ENCODE measurements at regions not wholly inside any gene's neighbourhood (a gene's known extent, or its start where the extent isn't known, plus 50 kb on each side); places are given as distances from the start of the nearest gene placed in this dataset.

DNA sequence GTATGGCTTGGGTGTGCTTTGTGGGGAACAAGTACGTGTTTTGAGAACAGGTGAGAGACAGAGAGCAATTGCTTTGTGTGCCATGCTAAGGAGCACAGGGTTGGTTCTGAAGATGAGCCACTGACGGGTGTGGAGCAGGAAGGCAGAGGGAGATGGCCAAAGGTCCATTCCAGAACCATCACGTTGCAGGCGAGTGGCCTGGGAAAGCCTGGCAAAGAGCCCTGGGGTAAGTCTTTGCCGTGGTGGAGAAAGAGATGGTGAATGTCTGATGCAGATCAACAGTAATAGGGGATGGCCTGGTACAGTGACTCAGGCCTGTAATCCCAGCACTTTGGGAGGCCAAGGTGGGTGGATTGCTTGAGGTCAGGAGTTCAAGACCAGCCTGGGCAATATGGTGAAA lies 93.5 kb upstream of the ZNF521 start:
- DNase-seq (ENCODE audit: low spot score), result no peak

DNA sequence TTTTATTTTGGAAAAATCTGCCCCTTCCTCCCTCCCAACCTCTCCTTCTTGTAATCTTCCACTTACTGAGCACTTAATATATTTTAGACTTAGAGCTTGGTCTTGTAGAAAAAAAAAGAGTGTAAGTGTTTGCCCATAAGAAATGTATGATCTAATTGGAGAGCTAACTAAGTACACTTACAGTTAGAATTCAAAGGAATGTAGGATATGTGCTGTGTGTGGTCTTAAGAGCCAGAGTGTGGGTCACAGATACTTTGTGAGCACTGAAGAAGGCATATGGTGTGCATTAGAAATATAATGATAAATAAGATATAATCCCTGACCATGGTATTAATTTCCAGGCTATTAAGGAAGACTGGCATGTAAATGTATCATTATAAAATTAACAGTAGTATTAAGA lies 91.8 kb upstream of the ZNF521 start:
- no peak for DNase-seq (ENCODE audit: low spot score)

DNA sequence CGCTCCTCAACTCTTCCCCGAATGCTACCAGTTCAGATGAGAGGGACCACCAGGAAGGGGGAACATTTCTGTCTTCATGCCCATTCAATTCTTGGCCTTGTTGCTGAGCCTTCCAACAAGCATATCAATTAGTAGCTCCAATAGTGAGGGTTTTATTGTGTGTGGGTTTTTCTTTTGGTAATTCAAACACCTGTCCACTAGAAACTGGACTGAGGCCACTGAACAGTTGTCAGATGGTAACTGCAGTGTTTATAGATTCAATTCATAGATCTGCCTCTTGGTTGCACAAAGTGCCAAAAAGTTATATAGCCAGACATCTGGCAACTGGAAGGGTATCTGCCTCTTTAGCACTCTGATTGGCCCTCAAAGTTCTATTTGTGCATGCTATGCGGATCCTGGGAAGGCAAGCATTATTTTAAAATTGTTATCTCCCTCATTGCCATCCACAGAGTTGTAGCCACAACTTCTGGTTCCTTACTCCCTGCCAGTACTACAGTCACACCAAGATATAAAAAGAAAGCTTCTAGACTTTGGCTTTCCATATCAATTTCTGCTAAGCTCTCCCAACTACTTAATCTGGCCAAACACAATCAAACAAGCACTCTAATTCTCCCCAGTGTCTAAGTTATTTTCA lies 83.3 kb upstream of the ZNF521 start:
- DNase-seq (ENCODE audit: low spot score), result no peak

DNA sequence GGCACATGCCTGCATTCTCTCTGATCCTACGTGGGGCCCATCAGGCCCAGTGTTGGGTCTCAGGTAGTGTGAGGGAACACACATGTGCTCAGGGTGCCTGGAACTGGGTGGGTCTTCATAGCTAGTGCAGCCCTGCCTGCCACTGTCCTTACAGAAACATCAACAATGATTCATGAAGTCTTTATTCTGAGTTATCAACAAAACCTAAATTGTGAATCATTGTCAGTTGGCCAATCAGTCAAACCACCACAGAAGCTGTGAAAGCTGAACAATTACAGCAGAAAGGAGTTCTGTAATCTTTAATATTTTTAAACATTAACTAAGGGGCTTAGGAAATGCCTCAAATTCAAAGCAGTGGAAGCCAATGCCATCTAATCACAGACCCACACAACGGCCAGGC lies 82.8 kb upstream of the ZNF521 start:
- DNase-seq (ENCODE audit: low spot score), result no peak

DNA sequence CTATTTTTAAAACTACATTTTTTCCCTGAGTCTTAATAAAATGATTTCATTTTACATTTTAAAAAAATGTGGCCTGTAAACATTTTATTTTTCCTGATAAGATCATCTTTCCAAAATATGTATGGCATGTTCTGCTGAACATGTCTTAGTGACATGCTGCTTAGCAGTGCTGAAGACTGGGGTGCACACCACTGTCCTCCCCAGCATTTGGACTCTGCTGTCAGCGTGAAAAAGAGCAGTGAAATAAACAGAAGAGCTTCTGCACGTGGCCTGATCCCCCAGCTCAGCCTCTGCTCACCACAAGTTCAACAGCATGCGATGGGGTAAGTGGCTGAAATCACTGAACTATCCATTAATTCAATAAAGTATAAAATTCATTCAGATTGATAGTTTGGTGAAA lies 81.6 kb upstream of the ZNF521 start:
- no peak for DNase-seq (ENCODE audit: low spot score)

DNA sequence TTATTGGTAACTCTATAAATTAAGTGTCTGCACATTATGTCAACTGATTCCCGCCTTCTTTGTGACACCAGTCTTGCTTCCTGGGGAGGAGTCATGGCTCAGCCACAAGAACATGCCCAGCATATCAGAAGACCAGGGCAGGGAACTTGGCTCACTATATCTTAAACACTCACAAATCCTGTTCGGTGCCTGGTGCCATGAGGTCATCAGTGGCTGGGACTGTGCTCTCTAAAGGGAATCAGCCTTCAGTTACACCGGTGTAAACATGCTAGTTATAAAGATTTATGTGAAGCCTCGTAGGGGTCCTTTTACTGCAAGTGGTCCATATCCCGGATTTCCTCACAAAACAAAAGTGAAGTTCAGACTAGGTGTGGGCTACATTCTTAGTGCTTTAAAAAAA lies 73.1 kb upstream of the ZNF521 start:
- DNase-seq (ENCODE audit: low spot score), result no peak

DNA sequence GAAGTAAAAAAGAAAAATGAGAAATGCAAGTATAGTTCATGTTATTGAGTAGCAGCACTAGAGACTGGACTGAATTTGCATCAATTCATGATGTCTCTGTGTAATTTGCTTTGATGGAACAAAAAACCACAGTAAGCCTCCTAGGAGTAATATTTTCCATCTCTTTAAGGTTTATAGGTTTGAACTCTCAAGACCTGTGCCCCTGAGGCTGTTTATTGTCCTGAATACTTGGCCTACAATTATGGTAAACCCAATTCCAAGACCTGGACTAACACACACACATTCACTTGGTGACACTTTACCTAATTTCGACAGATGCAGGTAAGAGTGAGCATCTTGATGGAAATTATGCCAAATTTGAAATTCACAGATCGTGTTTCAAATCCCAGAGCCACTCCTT lies 71.8 kb upstream of the ZNF521 start:
- DNase-seq (ENCODE audit: low spot score), result no peak

DNA sequence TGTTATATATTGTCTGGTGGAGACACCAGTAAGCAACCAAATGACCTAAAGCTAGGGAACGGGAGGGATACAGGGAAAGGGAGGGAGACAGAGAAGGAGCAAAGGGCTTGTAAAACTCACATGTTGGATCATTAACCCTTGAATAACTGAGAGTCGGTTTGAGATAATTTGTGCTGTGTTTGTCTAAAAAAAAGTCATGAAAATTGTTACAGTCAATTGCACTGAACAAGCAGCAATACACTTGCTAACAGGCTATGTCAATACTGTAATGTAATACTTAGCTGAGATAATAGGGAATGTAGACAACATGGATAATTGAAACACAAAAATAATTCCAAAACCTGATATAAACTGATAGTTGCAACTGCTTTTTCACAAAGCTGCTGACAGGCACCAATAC lies 71.3 kb upstream of the ZNF521 start:
- no peak for DNase-seq (ENCODE audit: low spot score)

DNA sequence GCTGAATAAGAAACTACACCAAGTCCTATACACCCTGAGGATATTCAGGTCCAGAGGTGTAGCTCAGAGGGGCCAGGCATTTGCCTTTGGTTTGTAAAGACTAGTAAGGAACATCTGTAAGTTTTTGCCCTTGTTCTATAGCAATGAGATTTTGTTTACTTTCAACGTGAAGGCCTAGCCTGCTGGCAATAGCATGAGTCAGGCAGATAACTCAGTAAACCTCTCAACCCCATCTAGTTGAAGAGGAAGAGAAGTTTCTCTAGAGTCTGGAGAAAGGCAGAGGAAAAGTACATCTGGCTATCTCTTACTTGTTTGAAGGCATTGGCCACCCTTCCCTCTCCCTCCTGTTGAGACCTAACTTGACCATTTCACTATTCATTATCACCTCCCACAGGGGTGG lies 70.3 kb upstream of the ZNF521 start:
- no peak for DNase-seq (ENCODE audit: low spot score)

DNA sequence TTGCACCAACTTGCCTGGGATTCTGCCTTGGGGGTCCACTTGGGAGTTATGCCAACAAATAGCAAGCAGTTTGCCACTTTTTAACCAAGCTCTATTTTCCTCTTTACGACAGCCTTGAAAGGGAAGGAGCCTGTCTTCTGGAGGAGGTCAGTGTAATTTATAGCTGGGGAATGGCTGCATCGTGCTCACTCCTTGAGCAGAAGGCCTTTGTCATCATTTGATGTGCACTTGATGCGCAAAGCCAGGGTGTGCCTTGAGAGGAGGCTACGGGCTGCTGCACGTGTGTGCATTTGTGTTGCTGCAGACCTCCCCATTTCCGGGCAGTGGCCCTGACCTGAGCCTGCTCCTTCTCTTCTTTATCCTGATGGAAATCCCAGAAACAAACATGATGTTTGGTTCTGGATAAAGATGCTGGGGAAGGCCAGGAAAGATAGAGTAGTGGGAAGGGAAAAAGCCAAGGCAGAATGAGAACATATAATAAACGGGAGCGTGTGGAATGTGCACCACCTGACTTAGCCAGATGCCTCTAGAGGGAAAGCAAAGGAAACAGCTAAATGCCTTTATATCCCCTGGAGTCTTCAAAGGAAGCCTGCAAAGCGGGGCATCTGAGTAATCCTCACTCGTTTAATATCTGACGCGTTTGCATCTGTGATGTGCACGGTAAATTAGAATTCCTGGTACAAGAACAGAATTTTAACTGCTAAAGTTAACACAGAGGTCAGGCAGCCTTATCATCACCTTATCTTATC lies 68.3 kb upstream of the ZNF521 start:
- DNase-seq (ENCODE audit: low spot score), result no peak

DNA sequence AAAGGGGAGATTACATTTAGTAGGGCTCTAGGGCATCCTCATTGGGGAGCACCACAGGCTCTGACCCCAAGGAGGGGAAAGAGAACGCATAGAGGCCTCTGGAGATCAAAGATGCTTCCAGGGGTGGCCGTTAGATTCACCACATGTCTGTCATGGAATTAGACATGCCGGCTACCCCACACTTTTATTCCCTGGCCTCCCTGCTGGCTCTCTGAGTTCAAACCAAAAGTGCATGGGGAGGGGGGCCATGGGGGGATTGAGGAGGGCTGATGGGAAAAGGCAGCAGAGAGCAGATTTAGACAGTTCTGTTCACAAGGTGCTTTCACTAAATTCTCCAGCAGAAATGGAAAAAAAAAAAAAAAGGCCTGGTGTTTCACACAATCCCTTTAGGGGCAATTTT lies 64.4 kb upstream of the ZNF521 start:
- DNase-seq (ENCODE audit: low spot score), result no peak

DNA sequence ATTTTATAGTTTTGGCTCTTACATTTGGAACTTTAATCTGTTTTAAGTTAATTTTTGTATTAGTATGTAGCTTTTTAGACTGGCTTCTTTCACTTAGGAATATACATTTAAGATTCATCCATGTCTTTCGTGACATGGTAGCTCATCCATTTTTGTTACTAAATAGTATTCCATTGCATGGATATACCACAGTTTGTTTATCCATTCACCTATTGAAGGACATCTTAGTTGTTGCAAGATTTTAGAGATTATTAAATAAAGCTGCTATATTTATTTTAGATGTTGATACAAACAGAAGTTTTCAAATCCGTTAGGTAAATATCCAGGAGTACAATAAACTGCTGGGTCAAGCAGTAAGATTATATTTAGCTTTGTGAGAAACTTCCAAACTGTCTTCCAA lies 58.0 kb upstream of the ZNF521 start:
- no peak for DNase-seq (ENCODE audit: low spot score)

DNA sequence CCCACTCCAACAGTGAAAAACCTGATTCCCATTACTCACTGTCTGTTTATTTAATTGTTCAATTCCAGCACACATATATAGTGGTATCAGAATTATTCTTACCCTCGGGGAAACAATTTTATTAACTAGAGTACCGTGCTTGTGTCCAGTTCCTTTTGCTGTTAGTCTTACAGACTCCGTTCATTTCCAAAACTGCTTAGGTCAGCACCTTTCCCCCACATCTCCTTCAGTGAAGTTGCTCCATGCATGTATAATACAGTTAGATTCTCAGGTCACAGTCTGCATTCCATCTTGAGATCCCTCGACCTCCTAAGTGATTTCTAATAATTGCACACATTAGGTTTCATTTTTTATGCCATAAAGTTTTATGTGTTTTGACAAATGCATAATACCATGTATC lies 56.3 kb upstream of the ZNF521 start:
- no peak for DNase-seq (ENCODE audit: low spot score)
